HEK293 (cell line): ENCODE measurements at regions not wholly inside any gene's neighbourhood (a gene's known extent, or its start where the extent isn't known, plus 50 kb on each side); places are given as distances from the start of the nearest gene placed in this dataset.

ENCODE experiments used
- REPIN1 ChIP-seq: fragments of 450-650 bp; formaldehyde crosslinking; IDR thresholded peaks from 2 replicates; pipeline ENCODE4 v1.5.1; 2017; ENCODE audit warnings: missing biosample characterization, missing genetic modification characterization, low read depth
- ZNF658 ChIP-seq: fragments of 450-650 bp; formaldehyde crosslinking; IDR thresholded peaks from 2 replicates; pipeline ENCODE4; 2016; ENCODE audit warnings: missing biosample characterization, missing genetic modification characterization

- no peak for TF ChIP-seq ZNF658
- no peak for TF ChIP-seq REPIN1 (tag by site-specific recombination)
Observed at GRCh38 chr7:136333636-136334035, 356.5 kb upstream of the MTPN start.
